Stimulated activated CD4-positive, alpha-beta T cell treated with anti-CD3 and anti-CD28 coated beads, Interleukin-12 subunit alpha, Interleukin-12 subunit beta, amount 100 ng/mL, for 24 hours (primary cell): ENCODE measurements at regions not wholly inside any gene's neighbourhood (a gene's known extent, or its start where the extent isn't known, plus 50 kb on each side); places are given as distances from the start of the nearest gene placed in this dataset.
"Not testable (repeated sequence)": the region's sequence is repeated elsewhere in the genome, so short reads cannot be mapped to it uniquely, and the experiment has no call there.

ENCODE experiments used
- DNase-seq, 2 experiments: peaks; one replicate each; pipeline ENCODE4 v3.0.0-alpha.2; 2020; ENCODE audit warnings: low read depth in 2 of 2

DNA sequence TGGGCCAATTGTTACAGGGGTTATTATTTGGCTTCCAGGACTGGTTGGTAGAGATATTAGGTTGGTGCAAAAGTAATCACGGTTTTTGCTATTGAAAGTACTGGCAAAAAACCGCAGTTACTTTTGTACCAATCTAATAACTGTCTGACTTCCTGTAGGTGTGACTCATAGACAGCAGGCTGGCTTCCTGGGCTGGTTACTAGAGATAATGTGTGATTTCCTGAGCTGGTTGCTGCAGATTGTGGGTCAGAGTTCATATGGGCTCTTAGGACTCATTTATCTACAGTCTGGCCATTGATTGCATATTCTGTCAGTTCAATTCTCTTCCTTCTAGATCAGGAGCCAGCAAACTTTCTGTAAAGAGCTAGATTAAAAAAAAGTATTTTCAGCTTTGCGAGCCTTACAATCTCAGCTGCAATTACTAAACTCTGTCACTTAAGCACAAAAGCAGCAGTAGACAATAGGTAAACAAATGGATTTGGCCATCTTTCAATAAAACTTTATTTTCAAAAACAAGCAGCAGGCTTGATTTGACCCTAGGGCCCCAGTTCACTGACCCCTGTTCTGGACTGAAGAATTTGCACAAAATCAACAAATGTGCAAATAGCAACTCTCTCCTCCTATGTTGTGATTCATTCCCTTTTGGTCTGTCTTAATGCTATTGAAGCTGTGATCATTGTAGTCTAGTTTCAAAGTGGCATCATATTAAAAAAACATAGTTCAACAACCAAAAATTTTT, 50.8 kb upstream of the BOD1L1 start:
- DNase-seq, result no peak

DNA sequence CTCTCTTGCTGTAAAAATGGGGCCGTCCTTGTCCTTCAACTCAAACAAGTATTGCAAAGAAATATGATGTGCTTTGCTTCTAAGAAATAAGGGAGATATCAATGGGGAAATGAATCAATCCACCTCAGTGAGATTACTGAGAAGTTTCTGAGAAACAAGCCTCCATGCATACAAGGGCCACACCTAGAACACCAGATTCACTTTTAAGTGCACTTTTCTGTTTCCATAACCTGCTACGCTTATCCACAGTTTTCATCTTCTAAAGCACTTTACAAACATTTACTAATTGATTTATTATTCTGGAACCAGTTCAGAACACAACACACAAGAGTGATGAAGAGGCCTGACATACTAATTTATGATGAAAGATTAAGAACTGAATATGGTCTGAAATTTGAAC, 54.0 kb upstream of the BOD1L1 start:
- DNase-seq, result no peak

DNA sequence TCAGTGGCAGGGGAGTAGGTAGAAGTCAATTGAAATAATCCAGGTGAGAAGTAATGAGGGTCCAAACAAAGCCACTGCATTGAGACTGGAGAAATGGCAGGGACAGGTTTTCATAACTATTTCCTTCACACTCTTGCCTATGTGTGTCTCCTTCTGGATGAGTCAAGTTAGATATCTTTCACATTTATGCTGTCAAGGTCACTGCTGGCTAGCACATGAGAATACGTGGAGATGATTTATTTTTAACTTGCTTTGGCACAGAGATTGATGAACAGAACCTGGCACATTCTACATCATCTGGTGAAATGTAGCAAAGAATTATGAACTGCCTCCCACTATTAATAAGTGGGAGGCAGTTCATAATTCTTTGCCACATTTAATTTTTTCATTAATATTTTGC, 66.7 kb upstream of the BOD1L1 start:
- DNase-seq, result no peak

DNA sequence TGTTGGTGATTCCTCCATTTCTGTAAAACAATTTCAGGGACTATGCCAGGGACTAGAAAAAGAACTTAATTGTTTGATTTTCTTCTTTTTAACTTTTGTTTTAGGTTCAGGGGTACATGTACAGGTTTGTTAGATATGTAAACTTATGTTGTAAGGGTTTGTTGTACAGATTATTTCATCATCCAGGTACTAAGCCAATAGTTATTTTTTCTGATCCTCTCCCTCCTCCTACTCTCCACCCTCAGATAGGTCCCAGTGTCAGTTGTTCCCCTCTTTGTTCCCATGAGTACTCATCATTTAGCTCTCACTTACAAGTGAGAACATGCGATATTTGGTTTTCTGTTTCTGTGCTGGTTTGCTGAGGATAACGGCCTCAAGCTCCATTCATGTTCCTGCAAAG, 70.8 kb upstream of the BOD1L1 start:
- no peak for DNase-seq

DNA sequence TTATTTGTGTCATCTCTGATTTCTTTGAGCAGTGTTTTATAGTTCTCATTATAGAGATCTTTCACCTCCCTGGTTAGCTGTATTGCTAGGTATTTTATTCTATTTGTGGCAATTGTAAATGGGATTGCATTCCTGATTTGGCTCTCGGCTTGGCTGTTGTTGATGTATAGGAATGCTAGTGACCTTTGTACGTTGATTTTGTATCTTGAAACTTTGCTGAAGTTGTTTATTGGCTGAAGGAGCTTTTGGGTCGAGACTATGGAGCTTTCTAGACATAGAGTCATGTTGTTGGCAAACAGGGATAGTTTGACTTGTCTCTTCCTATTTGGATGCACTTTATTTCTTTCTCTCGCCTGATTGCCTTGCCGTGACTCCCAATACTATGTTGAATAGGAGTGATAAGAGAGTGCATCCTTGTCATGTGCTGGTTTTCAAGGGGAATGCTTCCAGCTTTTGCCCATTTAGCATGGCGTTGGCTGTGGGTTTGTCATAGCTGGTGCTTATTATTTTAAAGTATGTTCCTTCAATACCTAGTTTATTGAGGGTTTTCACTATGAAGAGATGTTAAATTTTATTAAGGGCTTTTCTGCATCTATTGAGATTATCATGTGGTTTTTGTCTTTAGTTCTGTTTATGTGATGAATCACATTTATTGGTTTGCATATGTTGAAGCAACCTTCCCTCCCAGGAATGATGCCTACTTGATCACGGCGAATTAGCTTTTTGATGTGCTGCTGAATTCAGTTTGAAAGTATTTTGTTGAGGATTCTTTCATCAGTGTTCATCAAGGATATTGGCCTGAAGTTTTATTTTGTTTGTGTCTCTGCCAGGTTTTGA, 72.7 kb upstream of the BOD1L1 start:
- DNase-seq, result no peak

DNA sequence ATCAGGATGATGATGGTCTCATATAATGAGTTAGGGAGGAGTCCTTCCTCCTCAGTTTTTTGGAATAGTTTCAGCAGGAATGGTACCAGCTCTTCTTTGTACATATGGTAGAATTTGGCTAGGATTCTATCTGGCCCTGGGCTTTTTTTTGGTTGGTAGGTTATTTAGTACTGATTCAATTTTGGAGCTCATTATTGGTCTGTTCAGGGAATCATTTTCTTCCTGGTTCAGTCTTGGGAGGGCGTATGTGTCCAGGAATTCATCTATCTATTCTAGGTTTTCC, 73.3 kb upstream of the BOD1L1 start:
- DNase-seq, result not testable (repeated sequence)

DNA sequence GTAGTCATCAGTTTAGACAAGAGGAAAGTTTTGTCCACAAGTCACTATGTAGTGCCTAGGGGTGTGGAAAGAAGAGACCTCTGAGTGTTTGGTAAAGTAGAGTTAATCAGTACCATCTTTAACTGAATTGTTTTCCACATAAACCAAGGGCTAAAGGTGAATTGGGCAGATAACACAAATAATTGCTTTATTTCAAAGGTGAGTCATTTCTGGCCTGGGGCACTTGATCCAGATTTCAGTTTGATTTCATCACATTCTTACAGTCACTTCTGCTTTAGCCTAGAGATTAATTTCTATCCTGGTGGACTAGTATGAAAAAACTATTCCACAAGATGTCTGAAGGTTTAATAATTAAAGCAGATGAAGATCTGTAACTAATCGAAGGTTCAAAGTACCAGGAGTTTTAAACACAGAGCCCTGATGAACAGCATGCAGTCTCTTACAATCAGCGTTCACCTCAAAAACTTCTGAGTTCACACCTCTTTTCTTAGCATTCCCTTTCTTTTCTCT, 74.5 kb upstream of the BOD1L1 start:
- no peak for DNase-seq

DNA sequence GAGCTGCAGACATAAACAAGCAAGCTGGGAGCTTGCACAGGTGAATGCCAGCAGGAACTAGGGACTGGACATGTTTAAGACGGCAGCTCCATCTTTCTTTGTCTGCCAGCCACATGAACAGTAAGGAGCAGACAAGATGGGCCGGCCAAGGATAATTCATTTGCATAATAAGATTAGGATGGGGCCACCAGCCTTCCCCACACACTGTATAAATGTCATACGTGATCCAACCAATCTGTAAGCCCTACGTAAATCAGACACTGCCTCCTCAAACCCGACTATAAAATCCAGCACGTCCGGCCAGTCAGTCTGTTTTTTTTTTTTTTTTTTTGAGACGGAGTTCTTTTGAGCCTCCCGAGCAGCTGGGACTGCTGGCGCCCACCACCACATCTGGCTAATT, 75.6 kb upstream of the BOD1L1 start:
- no peak for DNase-seq

DNA sequence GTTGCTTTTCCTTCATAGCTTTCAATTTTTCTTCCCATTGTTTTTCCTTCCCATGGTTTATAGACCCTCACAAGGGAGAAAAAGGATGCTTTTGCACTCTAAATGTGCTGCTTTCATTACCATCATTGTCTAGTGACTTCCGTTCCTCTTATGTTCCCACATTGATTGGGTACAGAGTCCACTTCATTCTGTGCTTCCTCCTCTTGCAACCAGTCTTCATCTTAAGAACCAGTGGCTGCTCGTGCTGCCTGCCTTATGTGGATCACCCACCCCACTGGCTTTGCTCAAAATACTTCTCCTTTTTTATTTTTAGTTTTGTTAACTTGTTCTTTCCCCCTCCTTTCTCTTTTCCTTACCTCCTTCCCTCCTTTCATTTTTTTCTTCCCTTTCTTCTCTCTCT, 76.5 kb upstream of the BOD1L1 start:
- no peak for DNase-seq

DNA sequence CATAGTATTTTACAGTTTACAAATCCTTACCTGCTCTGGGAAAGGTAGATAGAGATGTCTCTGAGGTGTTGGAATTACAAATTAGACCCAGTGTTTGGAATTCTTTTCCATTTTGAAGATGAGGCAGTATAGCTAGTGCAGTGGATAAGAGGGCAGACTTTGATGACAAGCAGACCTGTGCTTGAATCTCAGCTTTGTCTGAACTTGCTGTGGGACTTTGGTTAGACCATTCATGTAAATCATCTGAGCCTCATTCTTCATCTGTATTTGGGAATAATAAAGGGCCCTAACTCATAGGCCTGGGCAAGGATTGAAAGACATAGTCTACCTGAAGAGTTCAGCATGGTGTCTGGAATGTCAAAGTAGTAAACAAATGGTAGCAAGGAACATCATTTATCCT, 77.2 kb upstream of the BOD1L1 start:
- no peak for DNase-seq

DNA sequence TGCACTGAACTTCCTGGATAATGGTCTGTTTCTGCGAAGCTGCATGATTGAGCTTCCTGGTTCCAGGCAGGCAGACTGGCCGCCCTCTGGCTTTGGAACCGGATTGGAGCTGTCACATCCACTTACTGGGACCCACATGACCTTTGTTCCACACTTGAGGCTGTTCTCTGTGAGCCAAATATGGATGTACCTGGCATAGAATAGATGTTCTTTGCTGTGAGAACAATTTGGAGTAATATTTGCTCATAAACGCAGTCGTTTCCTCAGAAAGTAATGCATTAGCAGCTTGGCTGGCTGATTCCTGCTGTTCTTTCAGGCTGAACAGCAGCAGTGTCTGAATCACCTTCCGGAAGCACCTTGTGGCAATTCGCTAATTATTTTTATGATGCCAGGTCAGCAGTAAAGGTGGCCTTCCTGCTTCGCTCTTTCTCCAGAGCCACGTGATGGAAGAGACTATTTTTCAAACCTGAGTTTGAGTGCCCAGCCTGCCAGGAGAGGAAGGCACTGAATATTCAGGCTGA, 78.1 kb upstream of the BOD1L1 start:
- no peak for DNase-seq

DNA sequence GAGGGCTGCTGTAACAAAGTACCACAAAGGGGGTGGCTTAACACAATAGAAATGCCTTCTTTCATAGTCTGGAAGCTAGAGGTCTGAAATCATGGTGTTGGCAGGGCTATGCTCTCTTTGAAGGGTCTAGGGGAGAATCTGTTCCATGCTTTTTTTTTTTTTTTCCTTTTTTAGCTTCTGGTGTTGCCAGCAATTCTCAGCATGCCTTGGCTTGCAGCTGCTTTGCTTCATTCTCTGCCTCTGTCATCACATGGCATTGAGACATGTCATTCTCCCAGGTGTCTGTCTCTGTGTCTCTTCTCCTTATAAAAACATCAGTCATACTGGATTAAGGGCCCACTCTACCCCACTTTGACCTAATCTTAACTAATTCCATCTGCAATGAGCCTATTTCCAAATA, 78.6 kb upstream of the BOD1L1 start:
- no peak for DNase-seq

DNA sequence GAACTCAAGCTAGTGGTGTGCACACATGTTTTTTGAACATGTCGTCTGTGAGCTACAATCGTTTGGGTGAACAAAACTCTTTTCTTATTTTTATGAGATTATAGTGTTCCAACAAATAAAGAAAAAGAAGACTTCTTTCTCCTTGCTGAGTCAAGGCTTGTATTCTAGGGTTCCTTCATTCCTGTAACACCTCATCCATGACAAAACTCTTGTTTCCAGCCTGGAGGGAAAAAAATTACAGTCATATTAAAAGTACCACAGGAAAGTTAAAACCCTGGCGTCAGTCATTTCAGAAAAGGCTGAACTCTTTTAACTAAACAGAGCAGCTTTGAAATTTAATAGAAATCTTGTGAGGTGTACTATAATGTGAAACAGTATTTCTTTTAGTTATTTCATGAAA, 79.2 kb upstream of the BOD1L1 start:
- no peak for DNase-seq

DNA sequence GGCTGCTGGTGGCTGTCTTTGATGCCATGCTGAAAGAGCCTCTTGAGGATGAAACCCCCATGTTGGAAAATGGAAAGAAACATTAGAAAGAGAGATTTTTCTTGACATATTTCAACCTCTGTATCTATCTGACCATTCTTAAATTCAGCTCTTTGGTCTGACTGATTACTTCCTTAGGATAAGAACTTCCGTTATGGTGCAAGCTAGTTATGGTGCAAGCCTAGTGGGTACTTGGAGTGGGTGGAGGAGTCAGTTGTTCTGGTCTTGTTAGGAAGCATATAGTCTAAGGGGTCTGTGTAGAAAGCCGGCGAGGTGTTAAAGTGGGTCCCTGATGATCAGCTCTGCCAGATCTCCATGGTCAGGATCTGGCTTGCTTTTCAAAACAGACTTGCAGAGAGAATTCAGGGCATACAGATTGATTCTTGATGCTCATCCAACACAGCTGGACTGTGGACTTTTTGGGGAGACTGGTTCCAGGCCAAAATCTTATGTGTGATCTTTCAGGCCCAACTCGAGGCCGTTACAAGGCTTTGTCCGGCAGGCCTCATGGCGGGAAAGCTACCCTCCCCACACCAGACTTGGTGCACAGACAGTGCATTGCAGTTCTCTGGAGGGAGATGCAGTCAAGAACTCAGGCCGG, 82.8 kb upstream of the BOD1L1 start:
- no peak for DNase-seq

DNA sequence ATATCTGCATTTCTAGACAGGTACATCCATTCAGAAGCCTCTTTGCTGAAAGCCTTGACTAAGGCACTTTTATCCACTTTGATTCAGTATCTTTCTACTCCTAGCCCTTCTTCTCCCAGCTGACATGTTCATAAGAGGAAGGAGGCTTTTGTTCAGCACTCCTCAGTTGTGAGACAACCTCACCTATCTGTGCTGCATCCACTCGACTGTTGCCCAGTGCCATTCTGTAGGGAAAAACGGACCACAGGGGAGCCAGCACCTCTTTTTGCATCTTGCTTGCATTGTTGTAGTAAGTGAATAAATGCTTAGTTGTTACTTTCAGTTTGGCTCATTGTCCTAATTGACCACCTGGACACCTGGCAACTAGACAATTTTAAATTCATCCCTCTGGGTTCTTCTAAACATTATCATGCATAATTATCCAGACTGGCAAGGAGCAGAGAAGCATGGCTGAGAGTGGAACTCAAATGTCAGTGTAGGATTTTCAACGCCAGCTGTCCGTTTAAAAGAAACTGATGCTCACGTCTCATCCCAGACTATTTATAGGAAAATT, 83.8 kb upstream of the BOD1L1 start:
- DNase-seq, result no peak

DNA sequence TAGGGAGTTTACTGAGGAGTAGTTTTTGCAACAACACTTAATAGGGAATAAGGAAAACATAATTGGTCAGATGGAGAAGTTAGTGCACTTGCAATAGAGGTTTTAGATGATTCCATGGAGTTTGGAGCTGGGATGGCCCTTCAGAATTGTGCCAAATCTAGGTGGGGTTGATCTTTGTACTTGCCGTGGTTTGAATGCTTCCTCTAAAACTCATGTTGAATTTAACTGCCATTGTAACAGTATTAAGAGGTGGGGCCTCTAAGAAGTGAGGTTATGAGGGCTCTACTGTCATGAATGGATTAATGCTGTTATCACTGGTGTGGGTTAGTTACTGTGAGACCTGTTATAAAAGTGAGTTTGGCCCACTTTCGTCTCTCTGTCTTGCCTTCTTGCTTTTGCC, 94.4 kb upstream of the BOD1L1 start:
- DNase-seq, result no peak

DNA sequence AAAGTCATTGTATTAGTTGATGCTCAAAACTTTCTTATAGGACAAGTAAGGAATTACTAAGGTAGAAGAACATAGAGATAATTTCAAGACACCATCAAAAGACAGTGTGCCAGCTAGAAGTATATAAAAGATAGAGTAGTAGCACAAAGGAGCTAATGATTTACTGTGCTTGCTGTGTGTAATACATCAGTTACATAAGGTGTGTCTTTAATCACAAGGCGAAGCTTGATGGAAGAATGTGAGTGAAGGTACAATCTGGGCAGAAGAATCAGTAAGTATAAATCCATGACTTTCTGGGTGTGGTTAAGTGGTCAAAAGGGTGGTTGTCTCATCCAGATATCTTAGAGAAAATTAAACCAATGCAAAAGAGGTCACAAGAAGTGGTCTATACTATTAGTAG, 95.1 kb upstream of the BOD1L1 start:
- DNase-seq, result no peak

DNA sequence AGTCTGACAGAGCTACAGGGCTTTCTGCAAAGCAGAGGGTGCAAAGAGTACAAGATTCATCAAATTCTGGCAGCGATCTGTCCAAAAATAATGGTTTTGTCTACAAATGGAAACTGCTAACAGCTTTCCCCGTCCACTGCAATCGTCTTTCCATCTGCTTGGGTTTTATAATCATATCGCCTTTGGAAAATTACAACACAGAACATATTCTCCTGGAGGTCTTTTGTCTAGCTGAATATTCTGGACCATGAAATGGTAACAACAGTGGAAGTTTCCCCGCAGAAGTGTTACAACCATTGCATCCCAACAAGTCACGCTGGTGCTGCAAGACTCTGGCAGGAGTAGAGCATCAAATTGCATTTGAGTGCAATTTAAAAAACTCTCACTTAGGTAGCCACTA, 101.2 kb upstream of the BOD1L1 start:
- no peak for DNase-seq

DNA sequence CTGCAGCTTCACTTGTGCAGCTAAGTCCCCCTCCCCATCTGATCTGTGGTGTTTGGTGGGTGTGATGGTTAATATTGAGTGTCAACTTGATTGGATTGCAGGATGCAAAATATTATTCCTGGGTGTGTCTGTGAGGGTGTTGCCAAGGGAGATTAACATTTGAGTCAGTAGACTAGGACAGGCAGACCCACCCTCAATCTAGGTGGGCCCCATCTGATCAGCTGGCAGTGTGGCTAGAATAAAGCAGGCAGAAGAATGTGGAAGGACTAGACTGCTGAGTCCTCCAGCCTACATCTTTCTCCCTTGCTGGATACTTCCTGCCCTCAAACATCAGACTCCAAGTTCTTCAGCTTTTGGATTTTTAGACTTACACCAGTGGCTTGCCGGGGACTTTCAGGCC, 103.5 kb upstream of the BOD1L1 start:
- no peak for DNase-seq

DNA sequence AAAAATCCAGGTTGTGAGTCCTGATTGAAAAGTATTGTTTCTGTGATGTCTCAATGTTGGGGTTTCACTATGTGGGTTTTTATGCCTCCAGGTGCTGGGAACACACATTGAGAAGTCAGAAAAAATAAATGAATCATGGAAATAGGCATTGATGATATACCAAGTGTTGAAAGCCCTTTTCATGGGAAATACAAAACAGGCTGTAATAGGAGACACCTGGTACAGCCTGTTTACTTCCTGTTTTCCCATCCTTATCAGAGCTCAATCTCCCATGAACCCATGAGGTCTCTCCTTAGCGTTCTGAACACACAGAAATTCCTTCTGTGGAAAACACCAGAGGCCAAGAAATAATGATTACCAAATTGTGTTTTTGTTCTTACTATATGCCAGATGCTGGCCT, 106.3 kb upstream of the BOD1L1 start:
- no peak for DNase-seq

DNA sequence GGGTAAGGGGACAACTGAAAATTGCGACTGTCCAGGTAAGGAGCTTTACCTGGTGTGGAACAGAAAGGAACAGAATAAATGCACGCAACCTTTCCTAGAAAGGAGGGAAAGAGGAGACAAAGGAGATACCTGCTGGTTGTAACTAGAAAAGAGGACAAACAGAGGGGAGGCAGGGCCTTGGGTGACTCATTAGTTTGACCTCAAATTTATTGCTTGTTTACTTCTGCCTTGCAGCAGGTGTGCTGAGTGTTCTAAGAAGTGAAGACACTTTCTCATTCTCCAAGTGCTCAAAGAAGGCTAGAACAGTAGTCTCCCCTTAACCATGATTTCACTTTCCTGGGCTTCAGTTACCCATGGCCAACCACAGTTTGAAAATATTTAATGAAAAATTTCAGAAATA, 123.1 kb upstream of the BOD1L1 start:
- DNase-seq, result no peak

DNA sequence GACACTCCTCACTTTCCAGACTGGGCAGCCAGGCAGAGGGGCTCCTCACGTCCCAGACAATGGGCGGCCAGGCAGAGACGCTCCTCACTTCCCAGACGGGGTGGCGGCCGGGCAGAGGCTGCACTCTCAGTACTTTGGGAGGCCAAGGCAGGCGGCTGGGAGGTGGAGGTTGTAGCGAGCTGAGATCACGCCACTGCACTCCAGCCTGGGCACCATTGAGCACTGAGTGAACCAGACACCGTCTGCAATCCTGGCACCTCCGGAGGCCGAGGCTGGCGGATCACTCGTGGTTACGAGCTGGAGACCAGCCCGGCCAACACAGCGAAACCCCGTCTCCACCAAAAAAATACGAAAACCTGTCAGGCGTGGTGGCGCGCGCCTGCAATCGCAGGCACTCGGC, 134.1 kb upstream of the BOD1L1 start:
- DNase-seq, result not testable (repeated sequence)
